Stimulated activated CD8-positive, alpha-beta memory T cell treated with anti-CD3 and anti-CD28 coated beads, Interleukin-12 subunit alpha, Interleukin-12 subunit beta, amount 100 ng/mL, for 24 hours (primary cell): ENCODE measurements at regions not wholly inside any gene's neighbourhood (a gene's known extent, or its start where the extent isn't known, plus 50 kb on each side); places are given as distances from the start of the nearest gene placed in this dataset.

ENCODE experiments used
- DNase-seq: peaks from one replicate; pipeline ENCODE4 v3.0.0-alpha.2; 2020; ENCODE audit errors: extremely low read depth

DNA sequence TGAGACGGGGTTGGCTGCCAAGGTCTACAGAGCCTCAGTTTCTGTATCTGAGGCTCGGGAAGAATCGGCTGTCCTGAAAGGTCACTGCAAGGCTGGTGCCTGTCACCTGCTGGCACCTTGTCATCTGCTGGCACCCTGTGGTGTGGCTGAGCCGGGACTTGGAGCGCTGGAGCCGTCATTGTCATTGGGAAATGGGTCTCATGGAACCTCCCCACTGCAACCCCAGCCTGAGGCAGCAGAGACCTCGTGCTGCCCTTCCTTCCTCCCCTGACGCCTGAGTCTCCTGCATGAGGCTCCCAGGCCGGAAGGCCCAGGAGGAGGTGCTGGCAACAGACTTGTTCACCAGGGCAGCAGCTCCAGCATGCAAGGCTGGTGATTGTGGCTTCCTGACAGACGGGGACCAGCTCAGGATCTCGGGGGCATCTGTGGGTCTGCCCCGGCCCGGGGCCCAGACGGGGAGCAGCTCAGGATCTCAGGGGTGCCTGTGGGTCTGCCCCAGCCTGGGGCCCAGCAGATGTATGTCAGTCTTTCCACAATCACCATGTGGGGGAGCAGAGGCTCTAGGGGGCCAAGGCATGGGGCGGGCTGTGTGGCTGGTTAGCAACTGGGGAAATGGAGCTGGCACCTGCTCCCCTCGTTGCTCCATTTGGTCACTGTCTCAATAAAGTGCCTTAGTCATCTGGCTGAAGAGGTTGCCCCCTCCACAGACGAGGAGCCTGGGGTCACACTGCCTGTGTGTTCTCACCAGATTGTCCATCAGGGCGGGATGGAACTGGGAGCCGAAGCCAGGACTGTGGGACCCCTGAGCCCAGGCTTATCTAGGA is 668.7 kb downstream of the BRD1 start:
- DNase-seq = no peak

DNA sequence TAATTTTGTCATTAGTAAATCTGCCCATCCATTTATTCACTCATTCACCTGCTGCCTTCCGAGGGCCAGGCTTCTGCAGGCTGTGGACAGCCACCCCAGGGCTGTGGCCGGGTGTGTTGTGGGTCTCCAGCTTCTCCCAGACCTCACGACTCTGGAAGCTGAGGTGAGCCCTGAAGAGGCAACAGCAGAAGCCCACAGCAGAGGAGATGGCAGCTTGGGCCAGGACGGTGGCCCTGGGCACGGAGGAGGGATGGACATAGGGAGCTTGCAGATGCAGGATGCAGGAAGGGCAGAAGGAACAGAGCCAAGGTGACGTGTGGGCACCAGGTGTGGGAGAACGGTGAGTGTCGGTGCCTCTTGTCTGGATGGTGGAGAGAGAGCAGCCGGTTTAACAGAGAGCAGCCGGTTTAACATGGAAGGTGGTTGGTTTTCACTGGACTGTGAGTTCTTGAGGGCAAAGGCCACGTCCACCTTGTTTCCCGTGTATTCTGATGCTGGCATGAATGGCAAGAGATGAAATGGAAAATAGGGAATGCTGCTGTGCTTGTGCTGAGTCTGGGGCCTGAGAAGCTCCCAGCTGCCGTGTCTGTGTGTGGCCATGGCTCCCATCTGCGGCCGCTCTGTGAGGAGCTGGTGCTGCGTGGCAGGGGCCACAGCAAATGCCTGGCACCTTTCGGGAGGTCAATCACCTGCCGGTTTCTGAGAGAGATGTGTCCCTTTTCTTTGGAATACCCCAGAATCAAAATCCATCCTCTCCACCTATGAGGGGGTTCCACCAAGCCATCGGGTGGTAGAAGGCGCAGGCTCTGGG is 669.9 kb downstream of the BRD1 start:
- DNase-seq = no peak

DNA sequence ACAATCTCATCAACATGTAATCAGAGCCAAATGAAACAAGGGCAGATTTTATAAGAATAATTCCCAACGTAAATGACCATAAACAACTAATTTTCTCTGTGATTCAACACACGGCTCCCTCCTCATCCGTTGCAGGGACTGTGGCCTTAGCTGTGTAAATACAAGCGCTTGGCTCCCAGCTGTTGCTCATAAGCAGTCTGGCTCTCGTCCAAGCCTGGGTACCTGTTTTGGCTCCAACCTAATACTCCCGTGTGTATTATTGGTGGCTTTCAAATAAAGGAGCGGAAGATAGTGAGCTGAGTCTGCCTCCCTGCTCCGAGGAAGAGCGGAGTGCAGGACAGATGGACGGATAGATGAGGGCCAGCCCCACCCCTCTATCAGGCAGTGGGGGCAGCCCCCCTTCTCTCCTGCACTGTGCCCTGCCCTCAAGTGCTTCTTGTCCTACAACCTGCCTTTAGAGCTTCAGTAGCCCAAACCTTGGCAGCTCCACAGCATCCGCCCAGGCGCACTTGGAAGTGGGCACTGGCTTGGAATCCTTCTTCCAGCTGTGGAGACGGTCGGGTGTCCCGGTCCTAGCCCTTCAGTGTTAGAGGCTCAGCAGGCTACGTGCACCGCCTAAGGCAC is 670.9 kb downstream of the BRD1 start:
- no peak for DNase-seq

DNA sequence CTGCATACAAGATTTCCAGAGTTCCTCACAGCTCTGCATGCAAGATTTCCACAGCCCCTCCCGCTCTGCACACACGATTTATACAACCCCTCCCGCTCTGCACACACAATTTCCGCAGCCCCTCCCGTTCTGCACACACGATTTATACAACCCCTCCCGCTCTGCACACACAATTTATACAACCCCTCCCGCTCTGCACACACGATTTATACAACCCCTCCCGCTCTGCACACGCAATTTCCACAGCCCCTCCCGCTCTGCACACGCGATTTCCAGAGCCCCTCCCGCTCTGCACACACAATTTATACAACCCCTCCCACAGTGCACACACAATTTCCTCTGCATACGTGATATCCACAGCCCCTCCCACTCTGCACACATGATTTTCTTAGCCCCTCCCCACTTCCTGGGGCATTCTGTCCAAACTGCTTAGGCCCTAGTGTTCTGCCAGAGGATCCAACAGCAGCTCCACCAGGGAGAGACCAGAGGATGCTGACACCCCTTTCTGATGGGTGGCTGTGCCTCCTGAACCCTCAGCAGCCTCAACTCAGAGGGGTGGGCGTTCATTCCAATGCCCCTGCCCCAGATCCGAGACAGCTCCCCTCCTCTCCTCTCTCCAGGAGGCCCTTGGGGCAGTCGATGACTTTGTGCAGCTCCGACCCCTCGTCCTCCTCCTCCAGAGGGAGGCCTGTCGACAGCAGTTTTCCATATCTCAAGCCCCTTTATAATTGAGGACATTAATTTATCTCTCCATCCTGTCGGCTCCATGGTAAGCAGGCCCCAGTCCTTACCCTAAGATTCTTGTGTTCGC is 671.7 kb downstream of the BRD1 start:
- DNase-seq = no peak

DNA sequence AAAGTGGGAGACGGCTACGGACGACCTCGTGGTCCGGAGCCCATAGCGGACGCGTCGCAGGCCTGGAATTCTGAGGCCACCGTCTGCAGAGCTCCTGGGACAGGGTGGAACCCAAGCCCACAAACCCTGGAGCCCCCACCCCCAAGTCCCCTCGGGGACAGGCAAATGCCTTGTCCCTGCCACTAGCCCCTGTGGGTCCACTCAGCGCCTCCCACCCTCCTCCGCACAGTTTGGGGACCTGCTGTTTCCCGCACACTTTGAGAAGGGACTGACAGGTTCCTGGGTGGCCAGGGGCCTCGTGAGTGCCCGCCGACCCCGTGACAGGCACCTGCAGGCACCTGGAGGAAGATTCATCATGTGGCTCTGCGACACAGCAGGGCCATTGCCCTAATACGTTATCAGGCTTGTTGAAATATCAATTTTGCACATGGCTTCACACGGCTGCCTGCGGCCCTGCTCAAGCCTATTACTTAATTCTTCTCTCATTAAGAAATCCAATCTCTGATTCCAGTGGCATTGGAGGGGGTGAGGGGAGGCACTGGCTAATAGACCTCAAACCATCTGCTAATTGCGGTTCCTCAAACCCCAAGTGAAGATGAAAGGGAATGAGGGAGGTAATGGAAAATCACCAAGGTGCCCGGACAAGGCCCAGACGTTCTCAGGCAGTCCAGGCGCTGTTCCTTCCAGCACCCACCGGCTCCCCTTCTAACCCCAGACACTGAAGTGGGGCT is 672.5 kb downstream of the BRD1 start:
- DNase-seq = no peak

DNA sequence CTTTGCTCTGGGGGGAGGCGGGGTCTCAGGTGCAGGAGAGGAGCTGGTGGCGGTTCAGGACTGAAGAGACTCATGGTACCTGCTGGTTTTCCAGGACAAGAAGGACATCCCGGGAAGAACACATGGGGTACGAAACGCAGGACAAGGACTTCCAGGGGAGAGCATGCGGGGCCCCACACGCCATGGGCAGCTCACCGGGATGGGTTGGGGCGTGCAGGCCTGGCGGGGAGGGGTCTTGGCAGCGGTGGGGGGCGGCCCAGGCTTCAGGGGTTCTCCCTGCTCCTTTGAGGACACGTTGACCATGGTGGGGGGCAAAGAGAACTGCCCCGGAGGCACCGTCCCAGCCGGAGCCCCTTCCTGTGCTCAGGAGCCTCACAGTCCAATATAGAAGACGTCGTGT is 673.2 kb downstream of the BRD1 start:
- DNase-seq = no peak

DNA sequence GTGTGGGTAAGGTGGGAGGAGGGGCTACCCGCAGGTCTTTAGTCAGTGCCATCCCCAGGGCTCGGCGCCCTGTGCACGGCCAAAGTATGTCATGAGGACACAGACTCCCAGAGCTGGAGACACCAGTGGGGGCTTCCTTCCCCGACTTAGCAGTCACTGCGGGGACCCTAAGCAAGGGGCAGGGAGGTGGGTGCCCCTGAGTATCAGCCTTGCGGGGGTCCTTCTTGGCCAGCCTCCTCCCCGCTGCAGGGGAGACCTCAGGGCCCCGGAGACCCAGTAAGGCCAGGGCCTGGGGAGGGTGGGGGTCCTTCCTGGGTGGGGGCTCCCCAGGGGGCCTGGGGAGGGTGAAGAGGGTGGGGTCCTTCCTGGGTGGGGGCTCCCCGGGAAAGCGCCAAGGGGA is 673.8 kb downstream of the BRD1 start:
- DNase-seq = no peak

DNA sequence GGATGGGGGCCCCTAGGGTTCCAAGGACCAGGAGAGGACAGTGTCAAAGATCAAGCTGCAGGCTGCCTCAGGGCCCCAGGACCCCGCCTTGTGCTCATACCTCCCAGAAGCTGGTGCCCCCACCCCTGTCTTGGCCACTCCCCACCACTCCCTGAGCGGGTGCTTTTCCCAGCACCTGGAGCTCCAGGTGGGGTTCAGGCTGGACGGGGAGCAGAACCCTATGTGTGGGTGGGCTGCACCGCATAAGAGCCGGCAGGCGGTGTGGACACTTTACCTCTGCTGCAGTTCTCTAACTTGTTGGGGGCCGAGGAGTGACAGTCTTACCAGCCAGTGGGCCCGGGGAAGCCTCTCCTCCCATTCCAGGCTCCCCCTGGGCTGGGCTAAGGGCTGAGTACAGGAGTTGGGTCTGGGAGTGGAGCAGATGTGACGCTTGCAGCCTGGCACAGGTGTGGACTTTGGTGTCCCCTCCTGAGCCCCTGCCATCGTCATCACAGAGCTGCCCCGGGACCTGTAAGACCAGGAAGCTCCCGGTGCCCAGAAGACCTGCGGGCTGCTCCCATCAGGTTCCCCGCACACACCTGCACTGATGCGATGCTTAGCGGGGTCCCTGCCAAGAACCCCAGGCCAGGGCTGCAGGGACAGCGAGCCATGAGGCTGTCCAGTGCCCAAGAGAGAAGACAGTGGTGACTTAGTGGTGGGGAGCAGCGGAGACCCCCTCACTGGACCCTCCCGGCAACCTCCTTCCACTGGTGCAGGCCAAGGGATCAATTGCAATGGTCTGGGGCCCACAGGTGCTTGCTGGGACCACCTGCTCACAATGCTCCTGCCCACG is 674.5 kb downstream of the BRD1 start:
- no peak for DNase-seq

- DNase-seq = no peak
Observed at GRCh38 chr22:49152127-49152938, 675.3 kb downstream of the BRD1 start.

- no peak for DNase-seq
Observed at GRCh38 chr22:49151256-49152126, 676.2 kb downstream of the BRD1 start.

- DNase-seq = no peak
Observed at GRCh38 chr22:49150801-49151221, 676.9 kb downstream of the BRD1 start.

DNA sequence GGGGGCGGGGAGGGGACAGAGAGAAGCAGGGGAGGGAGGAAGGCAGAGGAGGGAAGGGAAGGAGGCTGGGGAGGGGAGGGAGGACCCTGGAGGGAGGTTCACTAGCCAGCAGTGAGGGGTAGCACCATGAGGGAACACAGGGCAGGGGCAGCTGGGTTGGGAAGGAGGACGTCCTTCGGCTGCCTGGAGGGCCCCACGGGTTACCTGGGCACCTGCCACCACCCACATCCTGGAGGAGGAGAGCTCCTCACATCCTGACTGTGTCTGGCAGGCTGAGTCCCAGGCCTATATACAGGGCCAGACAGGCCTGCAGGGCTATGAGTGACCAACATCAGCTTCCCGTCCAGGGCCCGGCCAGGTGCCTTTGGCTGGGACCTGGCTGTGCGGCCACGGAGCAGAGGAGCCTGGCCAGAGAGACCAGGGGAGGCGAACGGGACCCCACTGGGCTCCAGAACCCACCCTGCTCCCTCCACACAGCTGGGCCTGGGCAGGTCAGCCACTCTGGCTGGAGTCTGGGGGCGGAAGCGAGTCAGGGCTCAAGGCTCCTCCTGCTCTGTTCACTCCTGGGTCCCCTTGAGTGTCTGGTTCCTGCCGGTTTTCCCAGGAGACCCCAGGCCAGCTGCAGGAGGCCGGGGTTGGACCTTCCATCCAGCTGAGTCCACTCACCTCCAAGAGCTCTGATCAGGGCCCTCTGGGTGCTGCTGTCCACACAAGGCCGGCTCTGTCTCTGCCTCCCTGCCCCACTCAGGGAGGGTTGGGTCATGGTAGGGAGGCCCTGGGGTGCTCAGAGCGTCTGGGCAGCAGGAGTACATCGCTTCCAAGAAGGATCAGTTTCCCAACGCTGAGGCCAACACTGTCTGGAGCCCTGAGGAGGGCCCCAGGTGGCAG is 677.7 kb downstream of the BRD1 start:
- DNase-seq = no peak

DNA sequence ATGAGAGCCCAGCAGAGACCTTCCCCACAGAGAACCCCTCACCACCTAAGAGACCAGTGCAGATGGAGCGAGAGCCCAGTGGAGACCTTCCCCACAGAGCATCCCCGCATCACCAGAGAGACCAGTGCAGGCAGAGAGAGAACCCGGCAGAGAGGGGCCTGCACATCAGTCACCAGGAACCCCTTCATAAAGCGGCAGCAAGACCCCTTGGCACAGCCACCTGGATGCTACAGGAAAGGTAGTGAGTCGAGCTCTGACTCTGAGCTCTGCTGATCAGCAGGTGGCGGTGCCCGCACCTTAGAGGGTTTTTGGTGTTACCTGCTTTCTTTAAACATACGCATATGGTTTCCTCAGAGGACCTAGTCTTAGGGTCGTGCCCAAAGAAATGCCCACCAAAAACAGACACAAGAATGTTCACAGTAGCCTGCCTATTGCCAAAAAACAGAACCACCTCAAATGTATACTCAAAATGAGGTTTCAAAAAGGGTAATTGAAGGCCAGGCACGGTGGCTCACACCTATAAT is 678.7 kb downstream of the BRD1 start:
- no peak for DNase-seq

GRCh38 chr22:49147617-49148175 is 680.0 kb downstream of the BRD1 start:
- DNase-seq = no peak

GRCh38 chr22:49147171-49147570 is 680.5 kb downstream of the BRD1 start:
- DNase-seq = no peak

DNA sequence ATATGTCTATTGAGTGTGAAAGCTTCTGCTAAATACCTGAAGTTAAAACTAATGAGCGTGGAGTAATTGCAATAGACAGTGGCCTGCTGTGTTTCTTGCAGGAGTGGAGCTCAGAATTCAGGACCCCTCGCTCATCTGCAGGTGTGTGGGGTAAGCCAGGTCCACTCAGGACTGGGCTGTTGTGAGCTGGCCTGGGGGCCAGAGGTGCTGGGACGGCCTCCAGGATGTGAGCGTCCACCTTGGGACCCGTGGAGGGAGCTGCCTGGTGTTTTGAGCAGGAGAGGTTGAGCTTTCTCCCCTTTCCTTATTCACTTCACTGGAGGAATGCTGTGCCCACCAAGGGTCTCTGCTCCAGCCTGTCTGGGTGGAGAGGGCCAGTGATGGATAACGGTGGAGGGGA is 681.2 kb downstream of the BRD1 start:
- no peak for DNase-seq

DNA sequence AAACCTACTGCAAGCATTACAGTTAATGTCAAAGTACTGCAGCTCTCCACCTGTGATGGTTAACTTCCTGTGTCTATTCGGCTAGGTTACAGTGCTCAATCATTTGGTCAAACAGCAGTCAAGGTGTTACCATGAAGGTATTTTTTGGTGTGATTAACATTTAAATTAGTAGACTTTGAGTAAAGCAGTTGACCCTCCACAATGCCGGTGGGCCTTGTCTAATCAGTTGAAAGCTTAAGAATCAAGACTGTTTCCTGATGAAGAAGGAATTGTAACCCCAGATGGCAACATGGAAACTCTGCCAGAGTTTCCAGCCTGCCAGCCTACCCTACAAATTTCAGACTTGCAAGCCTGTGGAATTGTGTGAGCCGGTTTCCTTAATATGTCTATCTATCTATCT is 683.9 kb downstream of the BRD1 start:
- DNase-seq = no peak
